HCT116 (cell line): ENCODE measurements at regions not wholly inside any gene's neighbourhood (a gene's known extent, or its start where the extent isn't known, plus 50 kb on each side); places are given as distances from the start of the nearest gene placed in this dataset.

Experiments
- ATAC-seq: fragments of 200-7000 bp; cut with Tn5 transposase; 2 replicates; pipeline ENCODE4 v1.9.1; 2020; ENCODE audit warnings: mild to moderate bottlenecking, moderate library complexity
- BruUV-seq: library from RNA; stranded (reverse); fragments of 400-500 nt; replicated peaks from 2 replicates; lab custom pipeline; 2021; lab: Mats Ljungman, UMichigan
- CTCF ChIA-PET: fragments of 300-600 bp; sonication (Branson Sonifier 250); formaldehyde crosslinking; loops from one replicate; lab custom pipeline; 2021; ENCODE audit warnings: antibody characterized with exemption; lab: Charles Lee
- POLR2A ChIA-PET: fragments of 300-600, 350-600 bp; sonication (Branson Sonifier 250); formaldehyde crosslinking; loops from one replicate; lab custom pipeline; 2021; ENCODE audit warnings: antibody characterized with exemption; lab: Charles Lee
- RAD21 ChIA-PET, 2 experiments: fragments of 300-600 bp; sonication (Branson Sonifier 250); formaldehyde crosslinking; loops; one replicate each; lab custom pipeline; 2023; ENCODE audit warnings: low total read pairs in 2 of 2; ENCODE audit not compliant: uncharacterized antibody in 2 of 2, unreplicated experiment in 2 of 2, low non-redundant PET in 1 of 2; lab: Charles Lee
- DNase-seq: peaks from one replicate; pipeline ENCODE4 v3.0.0-alpha.2; 2010; ENCODE audit warnings: low read depth, low spot score
- H2AFZ ChIP-seq: fragments of 200-600 bp; shearing (Covaris generic), sonication (generic); 2 replicates; pipeline ENCODE4 v1.6.1; 2017; ENCODE audit warnings: low read depth, mixed run types, mixed read lengths, antibody characterized with exemption, low read length; ENCODE audit not compliant: poor library complexity, severe bottlenecking
- H3K27ac ChIP-seq: 2 replicates; pipeline ENCODE4 v1.5.1; 2012; ENCODE audit warnings: low read depth, low read length
- H3K27me3 ChIP-seq: fragments of 200-600 bp; sonication (generic); 2 replicates; pipeline ENCODE4 v1.6.1; 2016; ENCODE audit warnings: mixed run types, low read length, mixed read lengths; ENCODE audit not compliant: insufficient read depth
- H3K36me3 ChIP-seq, 2 experiments: fragments of 200-500 bp in 1 of 2; fragments of 200-600 bp in 1 of 2; sonication (Bioruptor generic) in 1 of 2; sonication (generic) in 1 of 2; 2 replicates each; pipeline versions ENCODE4 v1.5.1 to v1.6.1; 2014 to 2016; ENCODE audit warnings: low read length in 2 of 2, inconsistent platforms in 1 of 2, mixed read lengths in 1 of 2, mixed run types in 1 of 2; ENCODE audit not compliant: insufficient read depth in 2 of 2, control insufficient read depth in 1 of 2
- H3K4me1 ChIP-seq, 2 experiments: fragments of 200-600 bp in 1 of 2; sonication (generic) in 1 of 2; 2 replicates each; pipeline versions ENCODE4 v1.5.1 to v1.6.1; 2012 to 2017; ENCODE audit warnings: low read length in 2 of 2, inconsistent platforms in 1 of 2, mild to moderate bottlenecking in 1 of 2, mixed read lengths in 1 of 2, mixed run types in 1 of 2, moderate library complexity in 1 of 2; ENCODE audit not compliant: insufficient read depth in 2 of 2, control insufficient read depth in 1 of 2
- H3K4me2 ChIP-seq: fragments of 200-600 bp; sonication (generic); 2 replicates; pipeline ENCODE4 v1.6.1; 2017; ENCODE audit warnings: mixed run types, low read length, mixed read lengths
- H3K4me3 ChIP-seq, 2 experiments: fragments of 200-600 bp in 1 of 2; sonication (generic) in 1 of 2; replicated peaks in 1 of 2; 2 replicates each; pipeline ENCODE4 v1.5.1; 2011 to 2016; ENCODE audit warnings: low read length in 2 of 2, control low read depth in 1 of 2, low read depth in 1 of 2, mild to moderate bottlenecking in 1 of 2, mixed read lengths in 1 of 2, mixed run types in 1 of 2
- H3K79me2 ChIP-seq: fragments of 200-600 bp; sonication (generic); 2 replicates; pipeline ENCODE4 v1.6.1; 2017; ENCODE audit warnings: mild to moderate bottlenecking, mixed run types, low read length, moderate library complexity, mixed read lengths; ENCODE audit not compliant: insufficient read depth
- H3K9ac ChIP-seq: fragments of 200-600 bp; sonication (generic); 2 replicates; pipeline ENCODE4 v1.6.1; 2016; ENCODE audit warnings: low read length, mixed read lengths
- H3K9me2 ChIP-seq: fragments of 200-600 bp; sonication (generic), shearing (Covaris generic); 2 replicates; pipeline ENCODE4 v1.6.1; 2017; ENCODE audit warnings: mixed run types, mild to moderate bottlenecking, moderate library complexity; ENCODE audit not compliant: insufficient read depth
- H3K9me3 ChIP-seq, 2 experiments: fragments of 200-500 bp in 1 of 2; fragments of 200-600 bp in 1 of 2; sonication (Bioruptor generic) in 1 of 2; sonication (generic) in 1 of 2; 2 replicates each; pipeline ENCODE4 v1.6.1; 2014 to 2017; ENCODE audit warnings: low read length in 2 of 2, mixed read lengths in 2 of 2, inconsistent platforms in 1 of 2, low read depth in 1 of 2, mild to moderate bottlenecking in 1 of 2, mixed run types in 1 of 2, moderate library complexity in 1 of 2; ENCODE audit not compliant: control insufficient read depth in 1 of 2, insufficient read depth in 1 of 2
- H4K20me1 ChIP-seq: fragments of 200-600 bp; sonication (generic), shearing (Covaris generic); 2 replicates; pipeline ENCODE4 v1.6.1; 2017; ENCODE audit warnings: mixed run types, mild to moderate bottlenecking, moderate library complexity; ENCODE audit not compliant: insufficient read depth
- CEBPB ChIP-seq: IDR thresholded peaks from 2 replicates; pipeline ENCODE4 v1.6.1; 2012; ENCODE audit warnings: low read depth
- ELF1 ChIP-seq: IDR thresholded peaks from 2 replicates; pipeline ENCODE4 v1.6.1; 2012; ENCODE audit warnings: low read depth, borderline replicate concordance
- EZH2 ChIP-seq: fragments of 200-600 bp; sonication (generic); IDR thresholded peaks from 2 replicates; pipeline ENCODE4 v1.6.1; 2017; ENCODE audit warnings: antibody characterized with exemption, mixed run types
- EZH2phosphoT487 ChIP-seq: fragments of 200-600 bp; IDR thresholded peaks from 2 replicates; pipeline ENCODE4 v1.6.1; 2018; ENCODE audit warnings: antibody characterized with exemption, borderline replicate concordance
- FOSL1 ChIP-seq: IDR thresholded peaks from 2 replicates; pipeline ENCODE4 v1.6.1; 2012; ENCODE audit warnings: low read depth
- JUND ChIP-seq: IDR thresholded peaks from 2 replicates; pipeline ENCODE4 v1.6.1; 2012
- MAX ChIP-seq: IDR thresholded peaks from 2 replicates; pipeline ENCODE4 v1.6.1; 2012
- POLR2A ChIP-seq: IDR thresholded peaks from 2 replicates; pipeline ENCODE4 v1.7.0; 2011; ENCODE audit warnings: borderline replicate concordance; ENCODE audit not compliant: insufficient read depth, insufficient read length; ENCODE audit errors: extremely low read depth
- POLR2AphosphoS5 ChIP-seq: IDR thresholded peaks from 2 replicates; pipeline ENCODE4 v1.6.1; 2011; ENCODE audit warnings: mild to moderate bottlenecking, low read depth, low read length, moderate library complexity
- RAD21 ChIP-seq: IDR thresholded peaks from 2 replicates; pipeline ENCODE4 v1.6.1; 2012; ENCODE audit warnings: low read depth, mild to moderate bottlenecking
- REST ChIP-seq: IDR thresholded peaks from 2 replicates; pipeline ENCODE4 v1.6.1; 2012; ENCODE audit warnings: low read depth
- SIN3A ChIP-seq: IDR thresholded peaks from 2 replicates; pipeline ENCODE4 v1.6.1; 2012; ENCODE audit warnings: low read depth
- SRF ChIP-seq: IDR thresholded peaks from 2 replicates; pipeline ENCODE4 v1.6.1; 2012; ENCODE audit warnings: low read depth
- TCF7L2 ChIP-seq: IDR thresholded peaks from 2 replicates; pipeline ENCODE4 v1.7.0; 2011; ENCODE audit warnings: borderline replicate concordance, inconsistent platforms; ENCODE audit not compliant: insufficient read depth, insufficient read length; ENCODE audit errors: extremely low read depth
- YY1 ChIP-seq: IDR thresholded peaks from 2 replicates; pipeline ENCODE4 v1.6.1; 2011; ENCODE audit warnings: low read length, low read depth, moderate library complexity, mild to moderate bottlenecking; ENCODE audit not compliant: insufficient replicate concordance; ENCODE audit errors: extremely low read depth
- ZBTB33 ChIP-seq: IDR thresholded peaks from 2 replicates; pipeline ENCODE4 v1.6.1; 2011; ENCODE audit warnings: mild to moderate bottlenecking, low read length, moderate library complexity; ENCODE audit not compliant: insufficient replicate concordance; ENCODE audit errors: extremely low read depth
- ZFX ChIP-seq: fragments of 450-650 bp; IDR thresholded peaks from 2 replicates; pipeline ENCODE4 v1.6.1; 2017
- ZNF274 ChIP-seq: fragments of 200-500 bp; sonication (Bioruptor generic); IDR thresholded peaks from 2 replicates; pipeline ENCODE4 v1.6.1; 2014; ENCODE audit warnings: mild to moderate bottlenecking, low read depth, low read length, inconsistent platforms
- intact Hi-C: fragments of 100-400 bp; cut with micrococcal nuclease; formaldehyde crosslinking; loops from 2 replicates; pipeline ENCODE4 v1.10.0; 2022

- no TSS peak for BruUV-seq
- Histone ChIP-seq H3K27me3 (no peaks in the 10 kb centered on the region), H3K9me3 (no peaks in the 10 kb centered on the region), H3K27ac (no peak overlapping the region), H3K4me2 (no peak overlapping the region), H4K20me1 (no peaks in the 10 kb centered on the region), H3K36me3 (no peaks in the 10 kb centered on the region), H3K9me2 (no peaks in the 10 kb centered on the region), H2AFZ (no peak overlapping the region), H3K4me3 (no peak overlapping the region), H3K79me2 (no peaks in the 10 kb centered on the region), H3K4me1 (peaks cover 4 to 15% of the 10 kb centered on the region in 2 experiments; a peak in 3 of 4 replicates), H3K9ac (no peak overlapping the region)
- RAD21 ChIA-PET: no interaction called here
- ATAC-seq (no peak), DNase-seq (no peak)
- TF ChIP-seq RAD21: no peak
- no peak for TF ChIP-seq ZBTB33
- no peak for TF ChIP-seq JUND
- no peak for TF ChIP-seq FOSL1
- TF ChIP-seq SRF: no peak
- no peak for TF ChIP-seq ZNF274
- TF ChIP-seq TCF7L2: no peak
- no peak for TF ChIP-seq SIN3A
- no peak for TF ChIP-seq YY1
- no peak for TF ChIP-seq POLR2A
- TF ChIP-seq POLR2AphosphoS5: no peak
- TF ChIP-seq EZH2: no peak
- TF ChIP-seq ELF1: no peak
- no peak for TF ChIP-seq MAX
- TF ChIP-seq CEBPB: no peak
- no peak for TF ChIP-seq ZFX
- no peak for TF ChIP-seq REST
- TF ChIP-seq EZH2phosphoT487: no peak
- intact Hi-C loops: no loop called here
- POLR2A ChIA-PET: no interaction called here
- CTCF ChIA-PET: no interaction called here
Observed at GRCh38 chr4:1573830-1574459, 110.2 kb downstream of the FAM53A start.
